SK-N-SH treated with all-trans-retinoic acid at 6 μM for 48 hours (cell line): ENCODE measurements at regions not wholly inside any gene's neighbourhood (a gene's known extent, or its start where the extent isn't known, plus 50 kb on each side); places are given as distances from the start of the nearest gene placed in this dataset.

ENCODE experiments used
- ARNTL ChIP-seq: fragments of 450-650 bp; formaldehyde crosslinking; IDR thresholded peaks from 2 replicates; pipeline ENCODE4 v1.5.0; 2020; ENCODE audit warnings: low read depth, mild to moderate bottlenecking, moderate library complexity, borderline replicate concordance
- BACH2 ChIP-seq: fragments of 250-450 bp; sonication (Bioruptor Pico); IDR thresholded peaks from 2 replicates; pipeline ENCODE4 v1.9.0; 2021; ENCODE audit warnings: mild to moderate bottlenecking, borderline replicate concordance
- PATZ1 ChIP-seq: fragments of 250-450 bp; sonication (Bioruptor Pico); IDR thresholded peaks from 2 replicates; pipeline ENCODE4 v1.8.0; 2020; ENCODE audit warnings: mild to moderate bottlenecking, moderate library complexity, borderline replicate concordance
- TCF4 ChIP-seq: fragments of 250-450 bp; sonication (Bioruptor Pico); IDR thresholded peaks from 2 replicates; pipeline ENCODE4 v1.8.0; 2021; ENCODE audit warnings: mild to moderate bottlenecking, moderate library complexity, borderline replicate concordance
- ZC3H10 ChIP-seq: fragments of 250-450 bp; sonication (Bioruptor Pico); IDR thresholded peaks from 2 replicates; pipeline ENCODE4 v1.5.1; 2021; ENCODE audit warnings: mild to moderate bottlenecking, moderate library complexity
- ZFP3 ChIP-seq: fragments of 250-450 bp; sonication (Bioruptor Pico); IDR thresholded peaks from 2 replicates; pipeline ENCODE4 v1.5.0; 2020; ENCODE audit warnings: mild to moderate bottlenecking, moderate library complexity
- ZNF70 ChIP-seq: fragments of 450-650 bp; formaldehyde crosslinking; IDR thresholded peaks from 2 replicates; pipeline ENCODE4 v1.5.0; 2020; ENCODE audit warnings: mild to moderate bottlenecking, moderate library complexity
- ZNF8 ChIP-seq: fragments of 450-650 bp; formaldehyde crosslinking; IDR thresholded peaks from 2 replicates; pipeline ENCODE4 v1.5.0; 2020; ENCODE audit warnings: mild to moderate bottlenecking, moderate library complexity

- no peak for TF ChIP-seq TCF4 (CRISPR knock-in tag)
- TF ChIP-seq ZFP3 (CRISPR knock-in tag): no peak
- TF ChIP-seq ZNF8 (CRISPR knock-in tag): no peak
- TF ChIP-seq ZC3H10 (CRISPR knock-in tag): no peak
- no peak for TF ChIP-seq ZNF70
- no peak for TF ChIP-seq BACH2 (CRISPR knock-in tag)
- TF ChIP-seq ARNTL: no peak
- TF ChIP-seq PATZ1 (CRISPR knock-in tag): no peak
Measured at GRCh38 chr3:69541711-69542088, 155.8 kb upstream of the FRMD4B start.
